GM23338 (cell line): ENCODE measurements at regions not wholly inside any gene's neighbourhood (a gene's known extent, or its start where the extent isn't known, plus 50 kb on each side); places are given as distances from the start of the nearest gene placed in this dataset.

ENCODE experiments used
- ATAC-seq: fragments of 200-7000 bp; cut with Tn5 transposase; 3 replicates; pipeline ENCODE4 v1.9.1; 2020
- DNase-seq: peaks from one replicate; pipeline ENCODE4 v3.0.0-alpha.2; 2015; ENCODE audit warnings: low spot score
- H2AFZ ChIP-seq: fragments of 200-600 bp; sonication (generic); 2 replicates; pipeline ENCODE4 v1.8.0; 2016; ENCODE audit warnings: antibody characterized with exemption, mild to moderate bottlenecking, moderate library complexity
- H3F3A ChIP-seq: fragments of 200-600 bp; sonication (generic); replicated peaks from 2 replicates; pipeline ENCODE4 v1.8.0; 2017; ENCODE audit warnings: antibody characterized with exemption, mixed run types, low read depth
- H3K27ac ChIP-seq: fragments of 200-600 bp; sonication (generic); 2 replicates; pipeline ENCODE4 v1.6.1; 2016; ENCODE audit warnings: low read depth
- H3K27me3 ChIP-seq: fragments of 200-600 bp; sonication (generic); 2 replicates; pipeline ENCODE4 v1.8.0; 2016; ENCODE audit warnings: mild to moderate bottlenecking, mixed run types, moderate library complexity; ENCODE audit not compliant: insufficient read depth
- H3K36me3 ChIP-seq: fragments of 200-600 bp; sonication (generic); 2 replicates; pipeline ENCODE4 v1.8.0; 2016; ENCODE audit warnings: mild to moderate bottlenecking; ENCODE audit not compliant: insufficient read depth
- H3K4me1 ChIP-seq: fragments of 200-600 bp; sonication (generic); 2 replicates; pipeline ENCODE4 v1.8.0; 2016; ENCODE audit warnings: mild to moderate bottlenecking, moderate library complexity; ENCODE audit not compliant: insufficient read depth
- H3K4me2 ChIP-seq: fragments of 200-600 bp; sonication (generic); 2 replicates; pipeline ENCODE4 v1.7.1; 2017; ENCODE audit warnings: mixed run types
- H3K4me3 ChIP-seq: fragments of 200-600 bp; sonication (generic); 2 replicates; pipeline ENCODE4 v1.6.1; 2016; ENCODE audit warnings: mixed run types
- H3K79me2 ChIP-seq: fragments of 200-600 bp; sonication (generic); replicated peaks from 2 replicates; pipeline ENCODE4 v1.8.0; 2017; ENCODE audit warnings: mild to moderate bottlenecking; ENCODE audit not compliant: insufficient read depth
- H3K9me2 ChIP-seq: fragments of 200-600 bp; sonication (generic); 2 replicates; pipeline ENCODE4 v1.8.0; 2017; ENCODE audit not compliant: insufficient read depth
- H4K20me1 ChIP-seq: fragments of 200-600 bp; sonication (generic); replicated peaks from 2 replicates; pipeline ENCODE4 v1.8.0; 2017; ENCODE audit warnings: mild to moderate bottlenecking; ENCODE audit not compliant: insufficient read depth
- H3K27ac Mint-ChIP-seq: 2 replicates; pipeline ENCODE4 v1.8.0; 2020; ENCODE audit warnings: inconsistent platforms, mild to moderate bottlenecking, moderate library complexity, mixed read lengths
- H3K27me3 Mint-ChIP-seq: 3 replicates; pipeline ENCODE4 v1.8.0; 2022; ENCODE audit warnings: low read depth, mild to moderate bottlenecking, moderate library complexity, mixed read lengths, inconsistent platforms; ENCODE audit not compliant: insufficient read depth, poor library complexity
- H3K36me3 Mint-ChIP-seq: 3 replicates; pipeline ENCODE4 v1.8.0; 2021; ENCODE audit warnings: low read depth, mild to moderate bottlenecking, inconsistent platforms, moderate library complexity, mixed read lengths
- H3K4me1 Mint-ChIP-seq: 3 replicates; pipeline ENCODE4 v1.8.0; 2020; ENCODE audit warnings: mild to moderate bottlenecking, inconsistent platforms, mixed read lengths
- H3K4me3 Mint-ChIP-seq: 3 replicates; pipeline ENCODE4 v1.8.0; 2021; ENCODE audit warnings: moderate library complexity, mild to moderate bottlenecking, inconsistent platforms, mixed read lengths
- H3K9me3 Mint-ChIP-seq: 3 replicates; pipeline ENCODE4 v1.8.0; 2020; ENCODE audit warnings: moderate library complexity, mild to moderate bottlenecking, inconsistent platforms, mixed read lengths
- CREB1 ChIP-seq: fragments of 250-450 bp; sonication (Bioruptor Pico); IDR thresholded peaks from 2 replicates; pipeline ENCODE4 v1.5.0; 2020; ENCODE audit warnings: low read depth, mild to moderate bottlenecking, moderate library complexity
- EZH2 ChIP-seq: fragments of 200-600 bp; sonication (generic); IDR thresholded peaks from one replicate; pipeline ENCODE4 v1.8.0; 2017; ENCODE audit warnings: antibody characterized with exemption, mild to moderate bottlenecking, low read depth; ENCODE audit not compliant: unreplicated experiment
- EZH2phosphoT487 ChIP-seq: fragments of 200-600 bp; sonication (generic); IDR thresholded peaks from one replicate; pipeline ENCODE4 v1.8.1; 2018; ENCODE audit warnings: antibody characterized with exemption; ENCODE audit not compliant: unreplicated experiment
- JUNB ChIP-seq: IDR thresholded peaks from one replicate; pipeline ENCODE4 v1.6.1; 2016; ENCODE audit warnings: antibody characterized with exemption; ENCODE audit not compliant: unreplicated experiment
- NANOG ChIP-seq: IDR thresholded peaks from 2 replicates; pipeline ENCODE4 v1.6.1; 2016; ENCODE audit warnings: antibody characterized with exemption, borderline replicate concordance
- REST ChIP-seq: IDR thresholded peaks from one replicate; pipeline ENCODE4 v1.6.1; 2018; ENCODE audit warnings: antibody characterized with exemption; ENCODE audit not compliant: unreplicated experiment
- STAT1 ChIP-seq: IDR thresholded peaks from one replicate; pipeline ENCODE4 v1.6.1; 2016; ENCODE audit warnings: antibody characterized with exemption; ENCODE audit not compliant: unreplicated experiment
- ZNF114 ChIP-seq: fragments of 250-450 bp; sonication (Bioruptor Pico); IDR thresholded peaks from 2 replicates; pipeline ENCODE4 v1.5.0; 2020; ENCODE audit warnings: mild to moderate bottlenecking, moderate library complexity
- ZNF331 ChIP-seq: fragments of 250-450 bp; sonication (Bioruptor Pico); IDR thresholded peaks from 2 replicates; pipeline ENCODE4 v1.5.0; 2020; ENCODE audit warnings: low read depth, mild to moderate bottlenecking, moderate library complexity
- ZNF462 ChIP-seq: fragments of 250-450 bp; sonication (Bioruptor Pico); IDR thresholded peaks from 2 replicates; pipeline ENCODE4 v1.5.0; 2020; ENCODE audit warnings: mild to moderate bottlenecking, moderate library complexity
- TF ChIP-seq, protein P1 (sequence below): IDR thresholded peaks from 2 replicates; pipeline ENCODE4 v1.6.1; 2016; ENCODE audit warnings: antibody characterized with exemption
- TF ChIP-seq, protein P2 (sequence below), 2 experiments: fragments of 200-600 bp in 1 of 2; sonication (generic) in 1 of 2; conservative IDR thresholded peaks; 2 replicates each; pipeline versions ENCODE4 v1.5.1 to v1.6.1; 2016 to 2017; ENCODE audit warnings: antibody characterized with exemption in 2 of 2, low read depth in 2 of 2, mild to moderate bottlenecking in 2 of 2, moderate library complexity in 1 of 2

- Mint-ChIP-seq H3K36me3 (no peaks in the 10 kb centered on the region), H3K27ac (no peak overlapping the region), H3K4me3 (no peak overlapping the region), H3K9me3 (peaks cover 4% of the 10 kb centered on the region; the same call in 1 of the 3 replicates), H3K4me1 (no peaks in the 10 kb centered on the region), H3K27me3 (no peaks in the 10 kb centered on the region)
- Histone ChIP-seq H3K36me3 (no peaks in the 10 kb centered on the region), H3K4me3 (no peak overlapping the region), H2AFZ (no peak overlapping the region), H3K27me3 (no peaks in the 10 kb centered on the region), H3K4me2 (no peak overlapping the region), H3K4me1 (no peaks in the 10 kb centered on the region), H3K79me2 (no peaks in the 10 kb centered on the region), H3K27ac (no peak overlapping the region), H3K9me2 (peaks cover 8% of the 10 kb centered on the region; the same call in 1 of the 2 replicates), H4K20me1 (no peaks in the 10 kb centered on the region), H3F3A (no peaks in the 10 kb centered on the region)
- ATAC-seq (no peak), DNase-seq (no peak)
- TF ChIP-seq STAT1, result no peak
- TF ChIP-seq ZNF462 (CRISPR knock-in tag), result no peak
- TF ChIP-seq EZH2phosphoT487, result no peak
- no peak for TF ChIP-seq REST
- TF ChIP-seq ZNF331 (CRISPR knock-in tag), result no peak
- TF ChIP-seq, protein P1, sequence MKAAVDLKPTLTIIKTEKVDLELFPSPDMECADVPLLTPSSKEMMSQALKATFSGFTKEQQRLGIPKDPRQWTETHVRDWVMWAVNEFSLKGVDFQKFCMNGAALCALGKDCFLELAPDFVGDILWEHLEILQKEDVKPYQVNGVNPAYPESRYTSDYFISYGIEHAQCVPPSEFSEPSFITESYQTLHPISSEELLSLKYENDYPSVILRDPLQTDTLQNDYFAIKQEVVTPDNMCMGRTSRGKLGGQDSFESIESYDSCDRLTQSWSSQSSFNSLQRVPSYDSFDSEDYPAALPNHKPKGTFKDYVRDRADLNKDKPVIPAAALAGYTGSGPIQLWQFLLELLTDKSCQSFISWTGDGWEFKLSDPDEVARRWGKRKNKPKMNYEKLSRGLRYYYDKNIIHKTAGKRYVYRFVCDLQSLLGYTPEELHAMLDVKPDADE, result no peak
- no peak for TF ChIP-seq CREB1 (CRISPR knock-in tag)
- no peak for TF ChIP-seq EZH2
- no peak for TF ChIP-seq JUNB
- TF ChIP-seq, protein P2, sequence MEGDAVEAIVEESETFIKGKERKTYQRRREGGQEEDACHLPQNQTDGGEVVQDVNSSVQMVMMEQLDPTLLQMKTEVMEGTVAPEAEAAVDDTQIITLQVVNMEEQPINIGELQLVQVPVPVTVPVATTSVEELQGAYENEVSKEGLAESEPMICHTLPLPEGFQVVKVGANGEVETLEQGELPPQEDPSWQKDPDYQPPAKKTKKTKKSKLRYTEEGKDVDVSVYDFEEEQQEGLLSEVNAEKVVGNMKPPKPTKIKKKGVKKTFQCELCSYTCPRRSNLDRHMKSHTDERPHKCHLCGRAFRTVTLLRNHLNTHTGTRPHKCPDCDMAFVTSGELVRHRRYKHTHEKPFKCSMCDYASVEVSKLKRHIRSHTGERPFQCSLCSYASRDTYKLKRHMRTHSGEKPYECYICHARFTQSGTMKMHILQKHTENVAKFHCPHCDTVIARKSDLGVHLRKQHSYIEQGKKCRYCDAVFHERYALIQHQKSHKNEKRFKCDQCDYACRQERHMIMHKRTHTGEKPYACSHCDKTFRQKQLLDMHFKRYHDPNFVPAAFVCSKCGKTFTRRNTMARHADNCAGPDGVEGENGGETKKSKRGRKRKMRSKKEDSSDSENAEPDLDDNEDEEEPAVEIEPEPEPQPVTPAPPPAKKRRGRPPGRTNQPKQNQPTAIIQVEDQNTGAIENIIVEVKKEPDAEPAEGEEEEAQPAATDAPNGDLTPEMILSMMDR (conservative IDR thresholded peaks at IDR 0.05; ENCODE audit: low read depth in 2 of 2), result no peak
- TF ChIP-seq ZNF114 (CRISPR knock-in tag), result no peak
- TF ChIP-seq NANOG, result no peak
Measured at GRCh38 chr5:57937501-57938173, 455.0 kb upstream of the ACTBL2 start.
